ENCODE measurements at regions not wholly inside any gene's neighbourhood (a gene's known extent, or its start where the extent isn't known, plus 50 kb on each side); places are given as distances from the start of the nearest gene placed in this dataset.

DNA sequence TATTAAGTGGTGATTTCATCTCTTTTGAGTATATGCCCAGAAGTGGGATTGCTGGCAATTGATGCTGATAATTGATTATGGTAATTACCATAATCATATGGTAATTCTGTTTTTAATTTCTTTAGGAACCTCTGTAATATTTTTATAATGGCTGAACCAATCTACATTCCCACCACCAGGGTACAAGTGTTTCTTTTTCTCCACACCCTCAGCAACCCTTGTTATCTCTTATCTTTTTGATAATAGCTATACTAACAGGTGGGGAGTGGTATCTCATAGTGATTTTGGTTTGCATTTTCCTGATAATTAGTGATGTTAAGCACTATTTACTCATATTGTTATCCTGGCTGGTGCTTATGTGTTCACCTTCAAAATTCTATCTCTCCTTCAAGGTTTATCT lies 212.6 kb downstream of the FMR1NB start:
- H4K20me1 ChIP-seq (ENCODE audit: insufficient read depth), result no peaks in the 10 kb centered on the region

DNA sequence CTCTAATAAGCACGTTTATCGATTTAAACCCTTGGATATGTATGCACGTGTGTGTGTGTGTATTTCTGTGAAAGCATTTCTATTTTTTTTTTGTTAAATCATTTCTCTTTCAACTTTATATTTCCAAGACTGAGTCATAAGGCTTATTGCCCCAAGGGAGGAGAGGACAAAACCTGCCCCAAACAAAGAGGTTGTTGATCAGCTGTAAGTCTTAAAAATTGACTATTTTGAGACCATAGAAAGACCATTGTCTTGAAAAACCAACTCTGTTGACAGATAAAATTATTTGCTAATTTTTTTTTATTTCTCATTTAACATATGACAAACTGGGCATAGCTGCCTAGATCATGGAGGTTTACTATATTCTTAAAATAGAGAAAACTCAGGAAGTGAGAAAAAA lies 222.4 kb downstream of the FMR1NB start:
- H4K20me1 ChIP-seq (ENCODE audit: insufficient read depth), result no peaks in the 10 kb centered on the region
- no peaks in the 10 kb centered on the region for H3K4me1 ChIP-seq (ENCODE audit: low read depth, poor library complexity, severe bottlenecking)
- H3K4me3 ChIP-seq (IDR thresholded peaks at IDR 0.05; ENCODE audit: insufficient read depth, low read depth, low read length), result no peak overlapping the region
- no peak overlapping the region for H3K27ac ChIP-seq
- TF ChIP-seq, protein P1, sequence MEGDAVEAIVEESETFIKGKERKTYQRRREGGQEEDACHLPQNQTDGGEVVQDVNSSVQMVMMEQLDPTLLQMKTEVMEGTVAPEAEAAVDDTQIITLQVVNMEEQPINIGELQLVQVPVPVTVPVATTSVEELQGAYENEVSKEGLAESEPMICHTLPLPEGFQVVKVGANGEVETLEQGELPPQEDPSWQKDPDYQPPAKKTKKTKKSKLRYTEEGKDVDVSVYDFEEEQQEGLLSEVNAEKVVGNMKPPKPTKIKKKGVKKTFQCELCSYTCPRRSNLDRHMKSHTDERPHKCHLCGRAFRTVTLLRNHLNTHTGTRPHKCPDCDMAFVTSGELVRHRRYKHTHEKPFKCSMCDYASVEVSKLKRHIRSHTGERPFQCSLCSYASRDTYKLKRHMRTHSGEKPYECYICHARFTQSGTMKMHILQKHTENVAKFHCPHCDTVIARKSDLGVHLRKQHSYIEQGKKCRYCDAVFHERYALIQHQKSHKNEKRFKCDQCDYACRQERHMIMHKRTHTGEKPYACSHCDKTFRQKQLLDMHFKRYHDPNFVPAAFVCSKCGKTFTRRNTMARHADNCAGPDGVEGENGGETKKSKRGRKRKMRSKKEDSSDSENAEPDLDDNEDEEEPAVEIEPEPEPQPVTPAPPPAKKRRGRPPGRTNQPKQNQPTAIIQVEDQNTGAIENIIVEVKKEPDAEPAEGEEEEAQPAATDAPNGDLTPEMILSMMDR (conservative IDR thresholded peaks at IDR 0.05; ENCODE audit: low read depth, low read length), result no peak
- no peaks in the 10 kb centered on the region for H3K27me3 ChIP-seq (ENCODE audit: insufficient read depth, low read depth)
- H3K4me2 ChIP-seq, result no peak overlapping the region
- no peaks in the 10 kb centered on the region for H3K36me3 ChIP-seq (ENCODE audit: insufficient read depth)
- no peak overlapping the region for H3K9ac ChIP-seq
- no peaks in the 10 kb centered on the region for H3K79me2 ChIP-seq (ENCODE audit: insufficient read depth, low read depth)
- H2AFZ ChIP-seq (ENCODE audit: low read depth), result no peak overlapping the region

More for the DNA sequence above, 212.6 kb downstream of the FMR1NB start:
- H3K4me1 ChIP-seq (ENCODE audit: low read depth, poor library complexity, severe bottlenecking), result no peaks in the 10 kb centered on the region
- H3K27me3 ChIP-seq (ENCODE audit: insufficient read depth, low read depth), result no peaks in the 10 kb centered on the region
- no peak overlapping the region for H3K27ac ChIP-seq
- H3K4me3 ChIP-seq (IDR thresholded peaks at IDR 0.05; ENCODE audit: insufficient read depth, low read depth, low read length), result no peak overlapping the region
- no peaks in the 10 kb centered on the region for H3K79me2 ChIP-seq (ENCODE audit: insufficient read depth, low read depth)
- H3K36me3 ChIP-seq (ENCODE audit: insufficient read depth), result no peaks in the 10 kb centered on the region
- TF ChIP-seq, protein P1 (conservative IDR thresholded peaks at IDR 0.05; ENCODE audit: low read depth, low read length), result no peak
- H3K9ac ChIP-seq, result no peak overlapping the region
- H3K4me2 ChIP-seq, result no peak overlapping the region
- H2AFZ ChIP-seq (ENCODE audit: low read depth), result no peak overlapping the region

DNA sequence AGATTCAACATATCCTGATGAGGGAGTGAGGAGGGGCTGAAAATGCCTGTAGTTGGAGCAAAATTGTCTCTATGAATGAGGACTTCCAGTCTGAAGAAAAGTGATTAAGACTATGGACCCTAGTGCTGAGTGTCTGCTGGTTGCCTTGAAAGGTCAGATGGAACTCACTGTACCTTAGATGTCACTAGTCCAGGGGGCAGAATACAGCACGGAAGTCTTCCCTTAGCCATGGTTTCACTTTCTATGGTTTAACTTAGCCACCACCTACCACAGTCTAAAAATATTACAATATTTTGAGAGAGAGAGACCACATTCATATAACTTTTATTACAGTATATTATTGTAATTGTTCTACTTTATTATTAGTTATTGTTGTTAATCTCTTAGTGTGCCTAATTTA lies 223.1 kb downstream of the FMR1NB start:
- H3K27me3 ChIP-seq (ENCODE audit: insufficient read depth, low read depth), result no peaks in the 10 kb centered on the region
- no peak overlapping the region for H2AFZ ChIP-seq (ENCODE audit: low read depth)
- no peaks in the 10 kb centered on the region for H4K20me1 ChIP-seq (ENCODE audit: insufficient read depth)
- H3K79me2 ChIP-seq (ENCODE audit: insufficient read depth, low read depth), result no peaks in the 10 kb centered on the region
- no peaks in the 10 kb centered on the region for H3K4me1 ChIP-seq (ENCODE audit: low read depth, poor library complexity, severe bottlenecking)
- no peak overlapping the region for H3K27ac ChIP-seq
- TF ChIP-seq, protein P1 (conservative IDR thresholded peaks at IDR 0.05; ENCODE audit: low read depth, low read length), result no peak
- no peak overlapping the region for H3K4me3 ChIP-seq (IDR thresholded peaks at IDR 0.05; ENCODE audit: insufficient read depth, low read depth, low read length)
- H3K36me3 ChIP-seq (ENCODE audit: insufficient read depth), result no peaks in the 10 kb centered on the region
- no peak overlapping the region for H3K9ac ChIP-seq
- no peak overlapping the region for H3K4me2 ChIP-seq

DNA sequence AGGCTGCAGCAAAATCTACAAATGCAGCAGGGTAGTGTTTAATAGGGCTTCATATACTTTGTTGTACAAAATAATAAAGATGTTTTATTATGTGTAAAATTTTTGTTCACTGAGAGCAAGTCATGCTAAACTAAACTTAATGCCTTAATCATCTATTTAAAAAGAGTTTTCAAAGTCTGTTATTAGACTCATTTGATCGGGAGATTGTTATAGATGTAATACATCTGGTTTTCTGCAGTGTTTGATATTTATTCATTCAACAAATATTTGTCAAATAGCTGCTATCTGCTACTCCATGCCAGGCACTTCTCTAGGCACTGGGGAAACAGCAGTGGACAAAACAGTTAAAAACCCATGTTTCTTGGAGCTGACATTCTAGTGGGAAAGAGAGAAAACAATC lies 233.6 kb downstream of the FMR1NB start:
- Histone ChIP-seq H3K4me1 (ENCODE audit: low read depth, poor library complexity, severe bottlenecking) (no peaks in the 10 kb centered on the region), H3K27me3 (ENCODE audit: insufficient read depth, low read depth) (no peaks in the 10 kb centered on the region)

More for the DNA sequence above, 233.6 kb downstream of the FMR1NB start:
- H3K4me3 ChIP-seq (IDR thresholded peaks at IDR 0.05; ENCODE audit: insufficient read depth, low read depth, low read length), result no peak overlapping the region
- no peak overlapping the region for H3K4me2 ChIP-seq
- H3K9ac ChIP-seq, result no peak overlapping the region
- no peaks in the 10 kb centered on the region for H3K79me2 ChIP-seq (ENCODE audit: insufficient read depth, low read depth)
- H4K20me1 ChIP-seq (ENCODE audit: insufficient read depth), result no peaks in the 10 kb centered on the region
- H3K27ac ChIP-seq, result no peak overlapping the region
- TF ChIP-seq, protein P1 (conservative IDR thresholded peaks at IDR 0.05; ENCODE audit: low read depth, low read length), result no peak
- H3K36me3 ChIP-seq (ENCODE audit: insufficient read depth), result no peaks in the 10 kb centered on the region
- no peak overlapping the region for H2AFZ ChIP-seq (ENCODE audit: low read depth)

Measured in KMS-11 (cell line).